GM23338 (cell line): ENCODE measurements at regions not wholly inside any gene's neighbourhood (a gene's known extent, or its start where the extent isn't known, plus 50 kb on each side); places are given as distances from the start of the nearest gene placed in this dataset.

Experiments used
- ATAC-seq: fragments of 200-7000 bp; cut with Tn5 transposase; 3 replicates; pipeline ENCODE4 v1.9.1; 2020
- DNase-seq: peaks from one replicate; pipeline ENCODE4 v3.0.0-alpha.2; 2015; ENCODE audit warnings: low spot score
- H2AFZ ChIP-seq: fragments of 200-600 bp; sonication (generic); 2 replicates; pipeline ENCODE4 v1.8.0; 2016; ENCODE audit warnings: antibody characterized with exemption, mild to moderate bottlenecking, moderate library complexity
- H3F3A ChIP-seq: fragments of 200-600 bp; sonication (generic); replicated peaks from 2 replicates; pipeline ENCODE4 v1.8.0; 2017; ENCODE audit warnings: antibody characterized with exemption, mixed run types, low read depth
- H3K27ac ChIP-seq: fragments of 200-600 bp; sonication (generic); 2 replicates; pipeline ENCODE4 v1.6.1; 2016; ENCODE audit warnings: low read depth
- H3K27me3 ChIP-seq: fragments of 200-600 bp; sonication (generic); 2 replicates; pipeline ENCODE4 v1.8.0; 2016; ENCODE audit warnings: mild to moderate bottlenecking, mixed run types, moderate library complexity; ENCODE audit not compliant: insufficient read depth
- H3K36me3 ChIP-seq: fragments of 200-600 bp; sonication (generic); 2 replicates; pipeline ENCODE4 v1.8.0; 2016; ENCODE audit warnings: mild to moderate bottlenecking; ENCODE audit not compliant: insufficient read depth
- H3K4me1 ChIP-seq: fragments of 200-600 bp; sonication (generic); 2 replicates; pipeline ENCODE4 v1.8.0; 2016; ENCODE audit warnings: mild to moderate bottlenecking, moderate library complexity; ENCODE audit not compliant: insufficient read depth
- H3K4me2 ChIP-seq: fragments of 200-600 bp; sonication (generic); 2 replicates; pipeline ENCODE4 v1.7.1; 2017; ENCODE audit warnings: mixed run types
- H3K4me3 ChIP-seq: fragments of 200-600 bp; sonication (generic); 2 replicates; pipeline ENCODE4 v1.6.1; 2016; ENCODE audit warnings: mixed run types
- H3K79me2 ChIP-seq: fragments of 200-600 bp; sonication (generic); replicated peaks from 2 replicates; pipeline ENCODE4 v1.8.0; 2017; ENCODE audit warnings: mild to moderate bottlenecking; ENCODE audit not compliant: insufficient read depth
- H3K9me2 ChIP-seq: fragments of 200-600 bp; sonication (generic); 2 replicates; pipeline ENCODE4 v1.8.0; 2017; ENCODE audit not compliant: insufficient read depth
- H4K20me1 ChIP-seq: fragments of 200-600 bp; sonication (generic); replicated peaks from 2 replicates; pipeline ENCODE4 v1.8.0; 2017; ENCODE audit warnings: mild to moderate bottlenecking; ENCODE audit not compliant: insufficient read depth
- H3K27ac Mint-ChIP-seq: 2 replicates; pipeline ENCODE4 v1.8.0; 2020; ENCODE audit warnings: inconsistent platforms, mild to moderate bottlenecking, moderate library complexity, mixed read lengths
- H3K27me3 Mint-ChIP-seq: 3 replicates; pipeline ENCODE4 v1.8.0; 2022; ENCODE audit warnings: low read depth, mild to moderate bottlenecking, moderate library complexity, mixed read lengths, inconsistent platforms; ENCODE audit not compliant: insufficient read depth, poor library complexity
- H3K36me3 Mint-ChIP-seq: 3 replicates; pipeline ENCODE4 v1.8.0; 2021; ENCODE audit warnings: low read depth, mild to moderate bottlenecking, inconsistent platforms, moderate library complexity, mixed read lengths
- H3K4me1 Mint-ChIP-seq: 3 replicates; pipeline ENCODE4 v1.8.0; 2020; ENCODE audit warnings: mild to moderate bottlenecking, inconsistent platforms, mixed read lengths
- H3K4me3 Mint-ChIP-seq: 3 replicates; pipeline ENCODE4 v1.8.0; 2021; ENCODE audit warnings: moderate library complexity, mild to moderate bottlenecking, inconsistent platforms, mixed read lengths
- H3K9me3 Mint-ChIP-seq: 3 replicates; pipeline ENCODE4 v1.8.0; 2020; ENCODE audit warnings: moderate library complexity, mild to moderate bottlenecking, inconsistent platforms, mixed read lengths
- CREB1 ChIP-seq: fragments of 250-450 bp; sonication (Bioruptor Pico); IDR thresholded peaks from 2 replicates; pipeline ENCODE4 v1.5.0; 2020; ENCODE audit warnings: low read depth, mild to moderate bottlenecking, moderate library complexity
- EZH2 ChIP-seq: fragments of 200-600 bp; sonication (generic); IDR thresholded peaks from one replicate; pipeline ENCODE4 v1.8.0; 2017; ENCODE audit warnings: antibody characterized with exemption, mild to moderate bottlenecking, low read depth; ENCODE audit not compliant: unreplicated experiment
- EZH2phosphoT487 ChIP-seq: fragments of 200-600 bp; sonication (generic); IDR thresholded peaks from one replicate; pipeline ENCODE4 v1.8.1; 2018; ENCODE audit warnings: antibody characterized with exemption; ENCODE audit not compliant: unreplicated experiment
- JUNB ChIP-seq: IDR thresholded peaks from one replicate; pipeline ENCODE4 v1.6.1; 2016; ENCODE audit warnings: antibody characterized with exemption; ENCODE audit not compliant: unreplicated experiment
- NANOG ChIP-seq: IDR thresholded peaks from 2 replicates; pipeline ENCODE4 v1.6.1; 2016; ENCODE audit warnings: antibody characterized with exemption, borderline replicate concordance
- POLR2AphosphoS5 ChIP-seq: IDR thresholded peaks from 2 replicates; pipeline ENCODE4 v1.6.1; 2016; ENCODE audit warnings: antibody characterized with exemption, low read depth
- STAT1 ChIP-seq: IDR thresholded peaks from one replicate; pipeline ENCODE4 v1.6.1; 2016; ENCODE audit warnings: antibody characterized with exemption; ENCODE audit not compliant: unreplicated experiment
- TF ChIP-seq, protein P1 (sequence below): IDR thresholded peaks from one replicate; pipeline ENCODE4 v1.6.1; 2018; ENCODE audit warnings: antibody characterized with exemption; ENCODE audit not compliant: unreplicated experiment
- TF ChIP-seq, protein P2 (sequence below): IDR thresholded peaks from 2 replicates; pipeline ENCODE4 v1.6.1; 2016; ENCODE audit warnings: antibody characterized with exemption
- TF ChIP-seq, protein P3 (sequence below), 2 experiments: fragments of 200-600 bp in 1 of 2; sonication (generic) in 1 of 2; conservative IDR thresholded peaks; 2 replicates each; pipeline versions ENCODE4 v1.5.1 to v1.6.1; 2016 to 2017; ENCODE audit warnings: antibody characterized with exemption in 2 of 2, low read depth in 2 of 2, mild to moderate bottlenecking in 2 of 2, moderate library complexity in 1 of 2

DNA sequence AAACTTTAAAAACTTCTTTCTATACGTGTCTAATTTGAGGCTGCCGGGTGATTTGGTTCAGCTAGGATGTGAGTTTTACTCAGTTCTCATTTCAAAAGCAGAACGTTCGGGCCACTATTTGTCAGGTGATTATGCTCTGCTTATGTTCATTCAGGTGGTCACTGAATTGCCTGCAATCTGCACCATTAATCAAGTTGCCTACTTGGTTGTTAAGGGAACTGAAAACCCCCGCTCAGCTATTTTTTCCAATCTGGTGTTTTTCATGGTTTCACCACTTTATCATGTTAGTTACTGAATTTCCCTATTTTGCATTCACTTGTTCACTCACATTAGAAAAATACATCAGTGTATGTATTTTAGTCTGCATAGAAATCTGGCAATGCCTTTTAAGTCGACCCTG is 523.0 kb downstream of the CSNK1G3 start:
- no peaks in the 10 kb centered on the region for H3K36me3 Mint-ChIP-seq
- H3K9me3 Mint-ChIP-seq: no peaks in the 10 kb centered on the region
- TF ChIP-seq, protein P1, sequence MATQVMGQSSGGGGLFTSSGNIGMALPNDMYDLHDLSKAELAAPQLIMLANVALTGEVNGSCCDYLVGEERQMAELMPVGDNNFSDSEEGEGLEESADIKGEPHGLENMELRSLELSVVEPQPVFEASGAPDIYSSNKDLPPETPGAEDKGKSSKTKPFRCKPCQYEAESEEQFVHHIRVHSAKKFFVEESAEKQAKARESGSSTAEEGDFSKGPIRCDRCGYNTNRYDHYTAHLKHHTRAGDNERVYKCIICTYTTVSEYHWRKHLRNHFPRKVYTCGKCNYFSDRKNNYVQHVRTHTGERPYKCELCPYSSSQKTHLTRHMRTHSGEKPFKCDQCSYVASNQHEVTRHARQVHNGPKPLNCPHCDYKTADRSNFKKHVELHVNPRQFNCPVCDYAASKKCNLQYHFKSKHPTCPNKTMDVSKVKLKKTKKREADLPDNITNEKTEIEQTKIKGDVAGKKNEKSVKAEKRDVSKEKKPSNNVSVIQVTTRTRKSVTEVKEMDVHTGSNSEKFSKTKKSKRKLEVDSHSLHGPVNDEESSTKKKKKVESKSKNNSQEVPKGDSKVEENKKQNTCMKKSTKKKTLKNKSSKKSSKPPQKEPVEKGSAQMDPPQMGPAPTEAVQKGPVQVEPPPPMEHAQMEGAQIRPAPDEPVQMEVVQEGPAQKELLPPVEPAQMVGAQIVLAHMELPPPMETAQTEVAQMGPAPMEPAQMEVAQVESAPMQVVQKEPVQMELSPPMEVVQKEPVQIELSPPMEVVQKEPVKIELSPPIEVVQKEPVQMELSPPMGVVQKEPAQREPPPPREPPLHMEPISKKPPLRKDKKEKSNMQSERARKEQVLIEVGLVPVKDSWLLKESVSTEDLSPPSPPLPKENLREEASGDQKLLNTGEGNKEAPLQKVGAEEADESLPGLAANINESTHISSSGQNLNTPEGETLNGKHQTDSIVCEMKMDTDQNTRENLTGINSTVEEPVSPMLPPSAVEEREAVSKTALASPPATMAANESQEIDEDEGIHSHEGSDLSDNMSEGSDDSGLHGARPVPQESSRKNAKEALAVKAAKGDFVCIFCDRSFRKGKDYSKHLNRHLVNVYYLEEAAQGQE: no peak
- TF ChIP-seq STAT1: no peak
- no peak for TF ChIP-seq NANOG
- no peak for TF ChIP-seq EZH2
- TF ChIP-seq EZH2phosphoT487: no peak
- H3K27ac Mint-ChIP-seq: no peak overlapping the region
- Histone ChIP-seq H4K20me1 (no peaks in the 10 kb centered on the region), H3K4me1 (no peaks in the 10 kb centered on the region; the same call in 1 of the 2 replicates), H3K9me2 (no peaks in the 10 kb centered on the region), H2AFZ (no peak overlapping the region), H3K27me3 (no peaks in the 10 kb centered on the region), H3K27ac (no peak overlapping the region), H3K4me2 (no peak overlapping the region), H3K36me3 (no peaks in the 10 kb centered on the region), H3F3A (no peaks in the 10 kb centered on the region), H3K79me2 (no peaks in the 10 kb centered on the region), H3K4me3 (no peak overlapping the region)
- no peaks in the 10 kb centered on the region for H3K27me3 Mint-ChIP-seq
- H3K4me1 Mint-ChIP-seq: peaks cover 12% of the 10 kb centered on the region; the same call in 2 of the 3 replicates
- no peak overlapping the region for H3K4me3 Mint-ChIP-seq
- no peak for ATAC-seq
- no peak for DNase-seq

DNA sequence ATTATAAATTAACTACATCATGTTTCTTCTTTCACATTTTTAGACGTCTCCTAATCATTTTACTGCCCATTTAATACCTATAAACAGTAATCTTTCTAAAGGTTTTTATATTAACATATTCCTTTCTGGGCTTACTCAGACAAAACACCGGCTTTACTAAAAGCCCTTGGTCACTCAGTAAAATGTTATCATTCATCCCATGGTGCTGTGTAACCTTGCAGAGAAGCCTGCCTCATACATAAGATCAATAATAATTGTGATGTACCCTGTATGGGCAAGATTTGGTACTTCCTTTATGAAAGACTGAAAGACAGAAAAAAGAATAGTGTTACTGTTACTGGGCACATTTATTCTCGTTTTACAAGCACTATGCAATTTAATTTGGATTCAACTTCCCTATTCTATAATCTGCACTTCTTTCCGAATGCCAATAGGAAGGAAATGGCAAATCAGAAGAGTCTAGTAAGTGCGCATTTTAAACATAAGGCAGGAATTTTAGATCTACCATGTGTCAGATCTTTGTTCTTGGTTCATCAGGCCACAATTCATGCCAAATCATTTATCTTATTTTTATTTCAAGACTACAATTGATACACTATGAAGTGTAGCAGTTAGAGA is 522.2 kb downstream of the CSNK1G3 start:
- Histone ChIP-seq H3K36me3 (no peaks in the 10 kb centered on the region), H4K20me1 (no peaks in the 10 kb centered on the region), H3K27ac (no peak overlapping the region), H2AFZ (0 out of 2 replicates have a peak overlapping the region, but pooled peaks have one; percentile 4), H3K4me3 (no peak overlapping the region), H3K9me2 (no peaks in the 10 kb centered on the region), H3K79me2 (no peaks in the 10 kb centered on the region), H3F3A (no peaks in the 10 kb centered on the region), H3K4me1 (no peaks in the 10 kb centered on the region; the same call in 1 of the 2 replicates), H3K4me2 (no peak overlapping the region), H3K27me3 (no peaks in the 10 kb centered on the region)
- ATAC-seq (no peak), DNase-seq (no peak)
- Mint-ChIP-seq H3K36me3 (no peaks in the 10 kb centered on the region), H3K4me1 (peaks cover 16% of the 10 kb centered on the region; the same call in 2 of the 3 replicates), H3K27me3 (no peaks in the 10 kb centered on the region), H3K27ac (no peak overlapping the region), H3K9me3 (no peaks in the 10 kb centered on the region), H3K4me3 (no peak overlapping the region)
- TF ChIP-seq, protein P2, sequence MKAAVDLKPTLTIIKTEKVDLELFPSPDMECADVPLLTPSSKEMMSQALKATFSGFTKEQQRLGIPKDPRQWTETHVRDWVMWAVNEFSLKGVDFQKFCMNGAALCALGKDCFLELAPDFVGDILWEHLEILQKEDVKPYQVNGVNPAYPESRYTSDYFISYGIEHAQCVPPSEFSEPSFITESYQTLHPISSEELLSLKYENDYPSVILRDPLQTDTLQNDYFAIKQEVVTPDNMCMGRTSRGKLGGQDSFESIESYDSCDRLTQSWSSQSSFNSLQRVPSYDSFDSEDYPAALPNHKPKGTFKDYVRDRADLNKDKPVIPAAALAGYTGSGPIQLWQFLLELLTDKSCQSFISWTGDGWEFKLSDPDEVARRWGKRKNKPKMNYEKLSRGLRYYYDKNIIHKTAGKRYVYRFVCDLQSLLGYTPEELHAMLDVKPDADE: no peak
- no peak for TF ChIP-seq POLR2AphosphoS5
- no peak for TF ChIP-seq CREB1 (CRISPR knock-in tag)
- TF ChIP-seq, protein P1: no peak
- TF ChIP-seq, protein P3, sequence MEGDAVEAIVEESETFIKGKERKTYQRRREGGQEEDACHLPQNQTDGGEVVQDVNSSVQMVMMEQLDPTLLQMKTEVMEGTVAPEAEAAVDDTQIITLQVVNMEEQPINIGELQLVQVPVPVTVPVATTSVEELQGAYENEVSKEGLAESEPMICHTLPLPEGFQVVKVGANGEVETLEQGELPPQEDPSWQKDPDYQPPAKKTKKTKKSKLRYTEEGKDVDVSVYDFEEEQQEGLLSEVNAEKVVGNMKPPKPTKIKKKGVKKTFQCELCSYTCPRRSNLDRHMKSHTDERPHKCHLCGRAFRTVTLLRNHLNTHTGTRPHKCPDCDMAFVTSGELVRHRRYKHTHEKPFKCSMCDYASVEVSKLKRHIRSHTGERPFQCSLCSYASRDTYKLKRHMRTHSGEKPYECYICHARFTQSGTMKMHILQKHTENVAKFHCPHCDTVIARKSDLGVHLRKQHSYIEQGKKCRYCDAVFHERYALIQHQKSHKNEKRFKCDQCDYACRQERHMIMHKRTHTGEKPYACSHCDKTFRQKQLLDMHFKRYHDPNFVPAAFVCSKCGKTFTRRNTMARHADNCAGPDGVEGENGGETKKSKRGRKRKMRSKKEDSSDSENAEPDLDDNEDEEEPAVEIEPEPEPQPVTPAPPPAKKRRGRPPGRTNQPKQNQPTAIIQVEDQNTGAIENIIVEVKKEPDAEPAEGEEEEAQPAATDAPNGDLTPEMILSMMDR (conservative IDR thresholded peaks at IDR 0.05; ENCODE audit: low read depth in 2 of 2): no peak
- no peak for TF ChIP-seq EZH2
- TF ChIP-seq EZH2phosphoT487: no peak
- no peak for TF ChIP-seq STAT1
- TF ChIP-seq JUNB: no peak
